Omental fat pad (tissue), 3 donors: ENCODE measurements at regions not wholly inside any gene's neighbourhood (a gene's known extent, or its start where the extent isn't known, plus 50 kb on each side); places are given as distances from the start of the nearest gene placed in this dataset.

Source experiments
- ATAC-seq: fragments of 150-250 bp; one replicate; pipeline ENCODE4 v1.9.1; 2016; ENCODE audit warnings: mild to moderate bottlenecking, moderate library complexity; ENCODE audit not compliant: low FRiP score
- DNase-seq: peaks from one replicate; pipeline ENCODE4 v3.0.0-alpha.2; 2019; ENCODE audit warnings: low spot score
- CTCF ChIP-seq, 3 donors: fragments of 450-650 bp; IDR thresholded peaks; one replicate each; pipeline ENCODE4 v1.5.1; 2016 to 2017; ENCODE audit warnings: antibody characterized with exemption in 3 of 3, mild to moderate bottlenecking in 3 of 3, moderate library complexity in 2 of 3

DNA sequence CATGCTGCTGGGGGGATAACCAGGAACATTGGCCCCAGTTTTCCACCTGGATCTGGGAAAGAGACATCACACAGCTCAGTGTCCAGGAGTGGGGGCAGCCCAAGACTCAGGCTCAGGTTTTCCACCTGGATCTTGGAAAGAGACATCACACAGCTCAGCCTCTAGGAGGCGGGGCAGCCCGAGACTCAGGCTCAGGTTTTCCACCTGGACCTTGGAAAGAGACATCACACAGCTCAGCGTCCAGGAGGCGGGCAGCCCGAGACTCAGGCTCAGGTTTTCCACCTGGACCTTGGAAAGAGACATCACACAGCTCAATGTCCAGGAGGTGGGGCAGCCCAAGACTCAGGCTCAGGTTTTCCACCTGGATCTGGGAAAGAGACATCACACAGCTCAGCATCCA lies 361.6 kb downstream of the THBS2 start:
- DNase-seq: no peak
- no peak for TF ChIP-seq CTCF (IDR thresholded peaks at IDR 0.05)
- no peak for ATAC-seq

DNA sequence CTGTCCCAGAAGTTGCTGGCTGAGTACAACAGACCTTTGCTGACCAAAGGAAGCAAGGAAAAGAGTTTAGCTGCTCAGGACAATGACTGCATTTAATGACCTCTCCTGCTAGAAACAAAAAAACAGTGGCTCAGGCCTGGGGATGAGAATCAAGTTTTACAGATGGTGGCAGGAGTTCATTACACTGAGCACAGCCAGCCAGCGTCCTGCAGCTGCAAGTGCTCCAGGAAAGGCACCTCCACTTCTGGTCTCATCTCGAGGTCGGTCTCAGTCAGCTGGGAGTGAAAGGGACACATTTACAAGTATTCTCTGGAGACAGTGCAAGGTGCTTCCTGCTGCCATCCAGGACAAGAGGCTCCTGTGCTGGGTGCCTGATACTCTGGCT lies 362.7 kb downstream of the THBS2 start:
- no peak for ATAC-seq
- no peak for DNase-seq
- no peak for TF ChIP-seq CTCF (IDR thresholded peaks at IDR 0.05)

DNA sequence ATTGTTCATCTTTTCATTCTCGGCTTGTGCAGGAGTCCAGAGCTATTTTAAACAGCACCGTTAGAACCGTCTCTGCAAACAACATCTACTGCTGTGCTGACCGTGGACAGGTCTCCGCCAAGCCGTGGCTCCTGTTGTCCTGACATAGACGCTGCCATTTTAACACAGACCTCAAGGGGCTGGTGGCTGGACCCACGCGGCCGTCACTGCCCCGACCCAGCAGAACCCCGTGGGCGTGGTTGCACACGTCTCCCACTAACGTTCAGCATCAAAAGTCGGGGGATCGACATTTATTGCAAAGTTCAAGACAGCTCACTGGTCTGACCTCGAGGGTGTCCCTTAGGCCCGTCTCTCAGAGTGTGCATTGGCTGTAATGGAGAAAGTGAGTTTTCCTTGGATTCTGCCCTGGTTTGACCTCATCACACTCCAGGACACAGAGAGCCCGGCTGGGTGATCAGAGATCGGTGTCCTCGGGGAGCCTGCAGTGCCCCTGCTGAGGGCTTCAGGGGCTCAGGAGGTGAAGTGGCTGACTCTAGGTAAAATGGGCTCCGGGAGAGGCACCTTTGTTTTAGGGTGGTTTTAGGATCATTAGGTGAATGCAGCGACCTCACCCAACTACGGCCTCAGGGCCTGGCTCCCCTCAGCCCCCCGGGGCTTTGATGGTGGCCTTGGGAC lies 363.2 kb downstream of the THBS2 start:
- DNase-seq (no peak), ATAC-seq (no peak)
- no peak for TF ChIP-seq CTCF (IDR thresholded peaks at IDR 0.05)

DNA sequence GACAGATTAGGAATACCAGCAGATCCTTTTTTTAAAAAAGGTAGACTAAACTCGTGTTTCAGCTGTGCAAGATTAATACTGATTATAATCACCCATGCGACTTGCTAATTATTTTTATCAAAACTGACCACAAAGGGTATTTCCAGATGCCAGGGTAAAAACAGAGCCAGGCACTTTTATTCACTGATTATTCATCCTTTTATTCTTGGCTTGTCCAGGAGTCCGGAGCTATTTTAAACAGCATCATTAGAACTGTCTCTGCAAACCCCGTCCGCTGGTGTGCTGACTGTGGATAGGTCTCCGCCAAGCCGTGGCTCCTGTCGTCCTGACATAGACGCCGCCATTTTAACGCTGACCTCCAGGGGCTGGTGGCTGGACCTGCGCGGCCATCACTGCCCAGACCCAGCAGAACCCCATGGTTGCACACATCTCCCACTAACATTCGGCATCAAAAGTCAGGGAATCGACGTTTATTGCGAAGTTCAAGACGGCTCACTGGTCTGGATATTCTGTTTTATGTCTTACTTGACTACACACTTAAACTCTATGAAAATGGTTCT lies 364.8 kb downstream of the THBS2 start:
- DNase-seq: no peak
- TF ChIP-seq CTCF (IDR thresholded peaks at IDR 0.05): no peak
- no peak for ATAC-seq

GRCh38 chr6:168888102-168888501 lies 365.5 kb downstream of the THBS2 start:
- no peak for DNase-seq
- no peak for TF ChIP-seq CTCF (IDR thresholded peaks at IDR 0.05)
- ATAC-seq: no peak

DNA sequence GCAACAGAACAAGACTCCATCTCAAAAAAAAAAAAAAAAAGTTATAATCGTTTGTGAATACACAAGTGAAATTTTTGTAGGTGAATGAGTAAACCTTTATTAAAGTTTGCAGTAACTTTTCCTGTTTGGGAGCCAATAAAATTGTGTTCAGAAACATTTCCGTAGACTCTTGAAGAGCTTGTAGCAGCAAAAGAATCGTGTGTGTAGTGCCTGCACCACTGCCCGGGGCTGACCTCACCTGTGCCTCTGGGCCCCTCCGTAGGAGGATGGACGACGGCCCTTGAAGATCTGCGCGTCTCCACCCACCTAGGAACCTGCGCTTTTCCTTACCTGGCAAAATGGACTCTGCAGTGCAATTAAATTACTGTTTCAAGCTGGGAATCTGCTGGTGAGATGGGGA lies 366.0 kb downstream of the THBS2 start:
- ATAC-seq (no peak), DNase-seq (no peak)
- no peak for TF ChIP-seq CTCF (IDR thresholded peaks at IDR 0.05)

- DNase-seq (no peak), ATAC-seq (no peak)
- no peak for TF ChIP-seq CTCF (IDR thresholded peaks at IDR 0.05)
These were observed 366.7 kb downstream of the THBS2 start for GRCh38 chr6:168886964-168887363.
